Mucosa of stomach (tissue), 1 donor: ENCODE measurements at regions not wholly inside any gene's neighbourhood (a gene's known extent, or its start where the extent isn't known, plus 50 kb on each side); places are given as distances from the start of the nearest gene placed in this dataset.
"Not testable (repeated sequence)": the region's sequence is repeated elsewhere in the genome, so short reads cannot be mapped to it uniquely, and the experiment has no call there.

Source experiments
- H3K27me3 ChIP-seq: one replicate; pipeline ENCODE4 v1.7.0; 2013; ENCODE audit warnings: mild to moderate bottlenecking, low read length; ENCODE audit not compliant: control insufficient read depth, insufficient read depth
- H3K36me3 ChIP-seq: one replicate; pipeline ENCODE4 v1.7.0; 2013; ENCODE audit warnings: low read length; ENCODE audit not compliant: control insufficient read depth, insufficient read depth
- H3K4me1 ChIP-seq: one replicate; pipeline ENCODE4 v1.7.0; 2013; ENCODE audit warnings: mild to moderate bottlenecking, low read length; ENCODE audit not compliant: control insufficient read depth, insufficient read depth
- H3K4me3 ChIP-seq: one replicate; pipeline ENCODE4 v1.7.0; 2013; ENCODE audit warnings: low read length
- H3K9ac ChIP-seq: one replicate; pipeline ENCODE4 v1.7.0; 2013; ENCODE audit warnings: mild to moderate bottlenecking, low read length, moderate library complexity
- H3K9me3 ChIP-seq: one replicate; pipeline ENCODE4 v1.7.0; 2013; ENCODE audit warnings: mild to moderate bottlenecking, low read length, moderate library complexity; ENCODE audit not compliant: control insufficient read depth
- donor health status: Pancreatic carcinoma.

DNA sequence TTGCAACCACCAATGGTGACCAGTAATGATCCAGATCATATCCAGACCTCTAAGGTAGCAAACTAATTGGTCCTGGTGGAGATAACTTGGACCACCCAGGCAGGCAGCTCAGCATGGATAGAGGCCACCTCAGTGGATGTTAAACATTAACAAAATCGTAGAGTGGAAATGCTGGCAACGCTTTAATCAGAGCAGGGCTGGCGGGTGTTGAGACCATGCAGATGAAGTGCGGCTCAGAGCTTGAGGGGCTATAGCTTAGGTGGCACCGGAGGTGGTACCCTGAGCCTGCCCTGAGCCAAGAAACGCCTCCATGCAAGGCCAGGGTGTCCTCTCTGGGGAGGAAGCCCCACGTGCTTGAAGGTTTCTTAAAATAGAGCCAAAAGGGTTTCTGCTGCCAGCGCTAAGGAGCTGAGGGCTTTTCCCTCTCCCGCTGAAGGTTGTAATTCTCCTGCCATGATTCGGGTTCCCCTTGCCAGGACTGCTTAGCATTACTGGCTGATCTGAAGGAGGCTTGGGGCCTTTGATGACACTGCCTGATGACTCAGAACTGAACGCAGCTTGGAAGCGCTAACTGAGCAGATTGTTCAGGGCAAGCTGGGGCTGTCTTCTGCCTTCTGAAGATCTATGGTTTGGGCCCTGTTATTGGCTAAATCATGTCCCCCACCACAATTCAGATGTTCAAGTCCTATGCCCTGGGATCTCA lies 177.8 kb upstream of the ATP6AP2 start:
- Histone ChIP-seq H3K27me3 (no peaks in the 10 kb centered on the region), H3K9me3 (no peaks in the 10 kb centered on the region), H3K4me3 (no peak overlapping the region), H3K9ac (no peak overlapping the region), H3K36me3 (no peaks in the 10 kb centered on the region), H3K4me1 (peaks cover 8% of the 10 kb centered on the region)

- Histone ChIP-seq H3K36me3 (no peaks in the 10 kb centered on the region), H3K9ac (no peak overlapping the region), H3K27me3 (no peaks in the 10 kb centered on the region), H3K4me3 (no peak overlapping the region), H3K9me3 (no peaks in the 10 kb centered on the region), H3K4me1 (no peaks in the 10 kb centered on the region)
Observed at GRCh38 chrX:40395102-40395501, 185.7 kb upstream of the ATP6AP2 start.

GRCh38 chrX:40394302-40394701 lies 186.5 kb upstream of the ATP6AP2 start:
- Histone ChIP-seq H3K9ac (no peak overlapping the region), H3K4me3 (no peak overlapping the region), H3K4me1 (no peaks in the 10 kb centered on the region), H3K27me3 (no peaks in the 10 kb centered on the region), H3K36me3 (no peaks in the 10 kb centered on the region), H3K9me3 (no peaks in the 10 kb centered on the region)

GRCh38 chrX:40392599-40392998 lies 188.2 kb upstream of the ATP6AP2 start:
- Histone ChIP-seq H3K9ac (no peak overlapping the region), H3K9me3 (no peaks in the 10 kb centered on the region), H3K4me3 (no peak overlapping the region)

GRCh38 chrX:40391662-40392061 lies 189.1 kb upstream of the ATP6AP2 start:
- Histone ChIP-seq H3K36me3 (no peaks in the 10 kb centered on the region), H3K27me3 (no peaks in the 10 kb centered on the region), H3K4me1 (no peaks in the 10 kb centered on the region), H3K9me3 (no peaks in the 10 kb centered on the region), H3K4me3 (no peak overlapping the region), H3K9ac (no peak overlapping the region)

More at GRCh38 chrX:40392599-40392998, 188.2 kb upstream of the ATP6AP2 start:
- no peaks in the 10 kb centered on the region for H3K4me1 ChIP-seq
- H3K36me3 ChIP-seq = no peaks in the 10 kb centered on the region
- no peaks in the 10 kb centered on the region for H3K27me3 ChIP-seq

DNA sequence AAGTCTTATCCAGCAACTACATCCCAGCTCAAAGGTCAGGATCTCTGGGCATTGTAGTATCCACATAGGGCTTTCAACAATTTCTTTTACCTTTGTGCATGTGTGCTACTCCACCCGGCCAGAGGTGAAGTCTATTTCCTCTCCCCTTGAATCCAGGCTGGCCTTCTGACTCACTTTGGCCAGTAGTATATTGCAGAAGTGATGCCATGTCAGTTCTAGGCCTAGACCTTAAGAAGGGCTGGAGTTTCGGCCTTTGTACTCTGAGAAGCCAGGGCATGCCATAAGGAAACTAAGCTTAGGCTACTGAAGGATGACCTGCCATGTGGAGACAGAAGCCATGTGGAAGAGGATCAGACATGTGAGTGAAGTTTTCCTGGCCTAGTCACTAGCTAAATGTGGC lies 191.2 kb upstream of the ATP6AP2 start:
- Histone ChIP-seq H3K4me1 (no peaks in the 10 kb centered on the region), H3K27me3 (no peaks in the 10 kb centered on the region), H3K9me3 (no peaks in the 10 kb centered on the region), H3K9ac (no peak overlapping the region), H3K4me3 (no peak overlapping the region), H3K36me3 (no peaks in the 10 kb centered on the region)

GRCh38 chrX:40388441-40388840 lies 192.3 kb upstream of the ATP6AP2 start:
- Histone ChIP-seq H3K9ac (no peak overlapping the region), H3K27me3 (no peaks in the 10 kb centered on the region), H3K4me3 (no peak overlapping the region), H3K36me3 (no peaks in the 10 kb centered on the region), H3K4me1 (no peaks in the 10 kb centered on the region), H3K9me3 (no peaks in the 10 kb centered on the region)

- H3K4me1 ChIP-seq, H3K9me3 ChIP-seq, H3K27me3 ChIP-seq, H3K9ac ChIP-seq, H3K36me3 ChIP-seq, H3K4me3 ChIP-seq: not testable (repeated sequence)
Observed at GRCh38 chrX:40387869-40388268, 192.9 kb upstream of the ATP6AP2 start.

DNA sequence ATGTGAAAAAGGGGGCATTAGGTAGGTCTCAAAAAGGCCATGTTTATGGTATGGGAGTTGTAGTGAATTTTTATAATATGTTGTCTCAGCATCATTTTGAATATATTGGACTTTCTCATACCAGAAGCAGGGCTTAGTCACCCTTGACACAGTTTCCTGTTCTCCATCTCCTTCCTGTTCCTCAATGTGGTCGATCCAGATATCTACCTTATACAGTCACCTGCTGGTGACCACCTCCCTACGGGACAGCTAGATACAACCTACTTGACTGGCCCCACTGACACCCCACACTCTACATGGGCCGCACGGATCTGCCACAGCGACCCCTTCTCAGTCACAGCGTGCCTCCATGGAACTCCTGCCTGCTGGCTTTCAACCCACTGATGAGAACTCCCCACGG lies 193.5 kb upstream of the ATP6AP2 start:
- not testable (repeated sequence) for H3K36me3 ChIP-seq, H3K9ac ChIP-seq, H3K4me3 ChIP-seq, H3K27me3 ChIP-seq, H3K4me1 ChIP-seq, H3K9me3 ChIP-seq

GRCh38 chrX:40385682-40386081 lies 195.1 kb upstream of the ATP6AP2 start:
- Histone ChIP-seq H3K27me3 (no peaks in the 10 kb centered on the region), H3K4me1 (no peaks in the 10 kb centered on the region), H3K9me3 (no peaks in the 10 kb centered on the region), H3K4me3 (no peak overlapping the region), H3K36me3 (no peaks in the 10 kb centered on the region), H3K9ac (no peak overlapping the region)

DNA sequence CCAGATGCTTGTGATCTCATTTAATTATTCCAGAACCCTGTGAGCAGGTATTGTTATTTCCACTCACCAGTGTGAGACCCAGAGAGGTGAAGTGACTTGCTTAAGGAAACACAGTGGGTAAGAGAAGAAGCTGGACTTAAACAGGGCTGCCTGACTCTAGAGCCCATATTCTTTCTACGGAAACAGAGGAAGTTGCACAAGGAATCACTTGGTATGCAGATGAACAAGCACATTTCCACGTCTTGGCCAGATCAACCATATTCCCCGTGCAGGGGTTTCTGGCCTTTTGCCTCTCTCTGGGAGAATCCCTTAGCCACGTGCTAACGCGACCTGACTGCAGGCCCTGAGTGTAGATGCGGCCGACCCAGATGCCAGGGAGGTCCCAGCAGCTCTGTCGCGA lies 195.5 kb upstream of the ATP6AP2 start:
- H3K27me3 ChIP-seq = no peaks in the 10 kb centered on the region
- H3K9me3 ChIP-seq = no peaks in the 10 kb centered on the region
- H3K36me3 ChIP-seq = no peaks in the 10 kb centered on the region

DNA sequence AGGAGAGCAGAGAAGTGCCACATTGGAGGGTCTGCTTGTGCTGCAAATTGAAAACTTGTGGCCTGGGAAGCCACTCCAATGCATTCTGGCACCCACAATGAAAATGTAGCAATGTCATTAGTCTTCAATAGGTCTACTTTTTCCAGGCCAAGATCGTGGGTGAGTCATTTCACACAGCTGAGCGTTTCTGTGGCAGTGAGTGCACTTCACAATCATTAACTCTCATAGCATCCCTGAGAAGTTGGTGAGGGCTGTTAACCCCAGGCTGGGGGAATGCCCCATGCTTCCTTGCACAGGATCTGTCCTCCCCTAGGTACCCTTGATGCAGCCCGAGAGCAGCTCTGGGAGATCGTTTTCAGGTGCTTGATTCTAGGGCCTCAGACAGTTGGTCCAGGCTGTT lies 196.8 kb upstream of the ATP6AP2 start:
- Histone ChIP-seq H3K4me1 (no peaks in the 10 kb centered on the region), H3K36me3 (no peaks in the 10 kb centered on the region), H3K9ac (no peak overlapping the region), H3K4me3 (no peak overlapping the region), H3K9me3 (no peaks in the 10 kb centered on the region), H3K27me3 (no peaks in the 10 kb centered on the region)

More for the DNA sequence above, 195.5 kb upstream of the ATP6AP2 start:
- no peak overlapping the region for H3K9ac ChIP-seq
- no peak overlapping the region for H3K4me3 ChIP-seq
- H3K4me1 ChIP-seq = no peaks in the 10 kb centered on the region

DNA sequence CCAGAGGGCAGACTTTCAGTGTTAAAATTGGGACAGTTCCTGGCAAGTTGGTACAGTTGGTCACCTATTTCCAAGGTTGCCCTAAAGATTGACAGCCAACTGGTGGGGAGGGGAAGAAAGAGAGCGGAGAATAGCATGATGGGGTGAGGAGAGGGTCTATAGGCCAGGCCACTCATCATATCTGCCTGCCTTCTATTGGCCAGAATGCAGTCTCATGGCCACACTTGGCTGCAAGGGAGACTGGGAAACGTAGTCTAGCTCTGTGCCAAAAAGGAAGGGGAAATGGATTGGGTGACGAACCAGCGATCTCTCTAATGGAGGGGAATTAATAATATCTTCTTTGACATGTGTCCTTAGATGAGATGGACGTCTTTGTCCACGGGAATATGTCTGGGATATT lies 197.4 kb upstream of the ATP6AP2 start:
- H3K4me3 ChIP-seq = no peak overlapping the region

More for the DNA sequence above, 197.4 kb upstream of the ATP6AP2 start:
- Histone ChIP-seq H3K27me3 (no peaks in the 10 kb centered on the region), H3K4me1 (no peaks in the 10 kb centered on the region), H3K36me3 (no peaks in the 10 kb centered on the region), H3K9me3 (no peaks in the 10 kb centered on the region), H3K9ac (no peak overlapping the region)
